AG04449 (cell line): ENCODE measurements at regions not wholly inside any gene's neighbourhood (a gene's known extent, or its start where the extent isn't known, plus 50 kb on each side); places are given as distances from the start of the nearest gene placed in this dataset.

ENCODE experiments used
- CTCF ChIA-PET: fragments of 350-600 bp; formaldehyde crosslinking; extraction: SDS; loops from one replicate; lab custom pipeline; 2021; ENCODE audit warnings: antibody characterized with exemption; lab: Yijun Ruan, JAX
- POLR2A ChIA-PET: fragments of 400-600, 350-600 bp; formaldehyde crosslinking; extraction: SDS; loops from one replicate; lab custom pipeline; 2020; ENCODE audit warnings: antibody characterized with exemption, inconsistent platforms; lab: Yijun Ruan, JAX
- DNase-seq: peaks from one replicate; pipeline ENCODE4 v3.0.0-alpha.2; 2010; ENCODE audit warnings: low read depth, low spot score
- H3K4me3 ChIP-seq: 2 replicates; pipeline ENCODE4 v1.5.1; 2011; ENCODE audit warnings: low read depth, mild to moderate bottlenecking, control low read depth, low read length
- TF ChIP-seq, protein P1 (sequence below): IDR thresholded peaks from one replicate; pipeline ENCODE4 v1.5.1; 2011; ENCODE audit warnings: mild to moderate bottlenecking, moderate library complexity, low read length, control low read depth, inconsistent platforms; ENCODE audit not compliant: insufficient read depth; ENCODE audit errors: missing control alignments

DNA sequence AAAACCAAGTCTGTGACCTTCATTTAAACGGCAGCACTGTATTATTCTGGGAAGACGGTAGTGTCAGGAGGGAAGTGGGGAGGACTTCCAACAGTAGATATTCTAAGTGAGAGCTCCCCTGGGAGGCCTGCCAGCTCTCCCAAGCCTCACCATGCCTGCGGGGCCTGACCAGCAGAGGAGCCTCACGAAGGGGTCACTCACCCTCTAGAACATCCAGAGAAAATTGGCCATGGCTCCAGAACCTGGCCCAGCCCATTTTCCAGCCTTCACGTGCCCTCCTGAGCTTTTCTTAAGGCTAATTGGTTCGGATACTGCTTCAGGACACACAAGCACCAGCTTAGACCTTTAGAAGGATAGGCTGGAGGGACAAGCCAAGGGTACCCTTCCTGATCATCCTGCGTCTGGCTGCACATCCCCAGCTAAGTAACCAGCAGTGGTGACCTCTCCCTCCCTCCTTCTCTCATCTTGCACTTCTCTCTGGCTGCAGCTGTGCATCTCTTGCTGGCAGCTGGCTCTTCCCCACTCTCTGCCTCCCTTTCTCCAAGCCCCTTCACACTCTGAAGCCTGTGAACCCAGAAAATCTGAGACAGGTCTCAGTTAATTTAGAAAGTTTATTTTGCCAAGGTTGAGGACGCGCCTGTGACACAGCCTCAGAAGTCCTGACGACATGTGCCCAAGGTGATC lies 120.1 kb upstream of the PKDCC start:
- H3K4me3 ChIP-seq: no peak overlapping the region
- ChIA-PET CTCF (interaction anchor here (0.7 to 3.5 kb wide), 5 partner anchors 8 to 158 kb away, joined by 3 to 9 read pairs (median 3); no protein-coding TSS in a partner anchor), POLR2A (no interaction called here)
- TF ChIP-seq, protein P1, sequence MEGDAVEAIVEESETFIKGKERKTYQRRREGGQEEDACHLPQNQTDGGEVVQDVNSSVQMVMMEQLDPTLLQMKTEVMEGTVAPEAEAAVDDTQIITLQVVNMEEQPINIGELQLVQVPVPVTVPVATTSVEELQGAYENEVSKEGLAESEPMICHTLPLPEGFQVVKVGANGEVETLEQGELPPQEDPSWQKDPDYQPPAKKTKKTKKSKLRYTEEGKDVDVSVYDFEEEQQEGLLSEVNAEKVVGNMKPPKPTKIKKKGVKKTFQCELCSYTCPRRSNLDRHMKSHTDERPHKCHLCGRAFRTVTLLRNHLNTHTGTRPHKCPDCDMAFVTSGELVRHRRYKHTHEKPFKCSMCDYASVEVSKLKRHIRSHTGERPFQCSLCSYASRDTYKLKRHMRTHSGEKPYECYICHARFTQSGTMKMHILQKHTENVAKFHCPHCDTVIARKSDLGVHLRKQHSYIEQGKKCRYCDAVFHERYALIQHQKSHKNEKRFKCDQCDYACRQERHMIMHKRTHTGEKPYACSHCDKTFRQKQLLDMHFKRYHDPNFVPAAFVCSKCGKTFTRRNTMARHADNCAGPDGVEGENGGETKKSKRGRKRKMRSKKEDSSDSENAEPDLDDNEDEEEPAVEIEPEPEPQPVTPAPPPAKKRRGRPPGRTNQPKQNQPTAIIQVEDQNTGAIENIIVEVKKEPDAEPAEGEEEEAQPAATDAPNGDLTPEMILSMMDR: no peak
- DNase-seq: no peak

DNA sequence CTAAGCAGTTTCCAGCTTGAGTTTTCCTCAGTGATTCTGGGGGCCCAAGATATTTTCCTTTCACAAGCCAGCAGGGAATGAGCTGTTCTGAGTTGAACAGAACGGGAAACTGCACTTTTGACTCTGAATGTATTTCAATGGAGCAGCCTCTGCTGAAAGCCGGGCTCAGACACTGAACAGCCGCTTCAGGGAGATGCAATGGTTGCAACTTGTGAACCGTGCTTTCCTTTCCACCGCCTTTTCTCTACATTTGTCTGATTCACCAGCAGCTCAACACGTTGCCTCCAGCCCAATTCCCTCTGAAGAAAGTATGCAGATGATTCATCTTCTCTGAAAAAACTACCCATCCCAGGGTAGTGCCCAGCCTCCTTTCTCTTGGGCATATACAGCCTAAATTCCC lies 119.3 kb upstream of the PKDCC start:
- TF ChIP-seq, protein P1: no peak
- ChIA-PET CTCF (interaction anchor here (0.8 to 3.5 kb wide), 4 partner anchors 57 to 158 kb away, joined by 3 to 9 read pairs (median 6); no protein-coding TSS in a partner anchor), POLR2A (no interaction called here)
- H3K4me3 ChIP-seq: no peak overlapping the region
- DNase-seq: no peak

DNA sequence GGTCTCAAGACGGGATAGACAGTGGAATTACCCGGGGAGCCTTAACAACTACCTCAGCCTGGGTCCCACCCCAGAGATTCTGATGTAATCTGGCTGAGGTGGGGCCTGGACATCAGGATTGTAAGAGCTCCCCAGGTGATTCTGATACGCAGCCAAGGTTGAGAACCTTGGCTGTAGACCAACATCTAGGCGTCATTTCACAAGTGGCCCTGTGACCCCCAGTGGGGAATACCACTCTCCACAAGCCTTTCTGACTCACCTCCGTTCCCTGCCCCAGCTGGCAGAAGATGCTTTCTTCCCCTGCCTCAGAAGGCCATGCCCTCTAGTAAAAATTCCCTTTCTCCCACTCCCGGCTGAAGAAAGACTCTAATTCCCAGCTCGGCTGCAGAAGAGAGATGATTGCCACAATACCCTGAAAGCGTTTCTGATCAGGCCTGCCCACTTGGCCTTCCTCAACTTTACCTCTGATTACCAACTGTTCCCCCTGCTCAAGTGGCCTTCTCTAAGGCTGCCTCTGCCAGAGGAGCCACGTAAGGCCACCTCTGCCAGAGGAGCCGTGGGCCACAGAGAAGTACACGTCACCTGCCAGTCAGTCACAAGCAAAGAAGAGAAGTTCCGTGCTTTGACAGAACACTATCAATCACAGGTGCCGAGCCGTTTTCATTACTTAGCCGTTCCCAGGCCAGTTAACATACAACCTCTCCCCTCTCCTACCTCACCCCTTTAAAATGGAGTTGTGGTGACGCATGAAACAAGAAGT lies 116.8 kb upstream of the PKDCC start:
- ChIA-PET CTCF (interaction anchor here (1.1 to 3.5 kb wide), 3 partner anchors 12 to 89 kb away, joined by 3 to 9 read pairs (median 3); no protein-coding TSS in a partner anchor), POLR2A (no interaction called here)
- no peak for DNase-seq
- TF ChIP-seq, protein P1: no peak
- no peak overlapping the region for H3K4me3 ChIP-seq

DNA sequence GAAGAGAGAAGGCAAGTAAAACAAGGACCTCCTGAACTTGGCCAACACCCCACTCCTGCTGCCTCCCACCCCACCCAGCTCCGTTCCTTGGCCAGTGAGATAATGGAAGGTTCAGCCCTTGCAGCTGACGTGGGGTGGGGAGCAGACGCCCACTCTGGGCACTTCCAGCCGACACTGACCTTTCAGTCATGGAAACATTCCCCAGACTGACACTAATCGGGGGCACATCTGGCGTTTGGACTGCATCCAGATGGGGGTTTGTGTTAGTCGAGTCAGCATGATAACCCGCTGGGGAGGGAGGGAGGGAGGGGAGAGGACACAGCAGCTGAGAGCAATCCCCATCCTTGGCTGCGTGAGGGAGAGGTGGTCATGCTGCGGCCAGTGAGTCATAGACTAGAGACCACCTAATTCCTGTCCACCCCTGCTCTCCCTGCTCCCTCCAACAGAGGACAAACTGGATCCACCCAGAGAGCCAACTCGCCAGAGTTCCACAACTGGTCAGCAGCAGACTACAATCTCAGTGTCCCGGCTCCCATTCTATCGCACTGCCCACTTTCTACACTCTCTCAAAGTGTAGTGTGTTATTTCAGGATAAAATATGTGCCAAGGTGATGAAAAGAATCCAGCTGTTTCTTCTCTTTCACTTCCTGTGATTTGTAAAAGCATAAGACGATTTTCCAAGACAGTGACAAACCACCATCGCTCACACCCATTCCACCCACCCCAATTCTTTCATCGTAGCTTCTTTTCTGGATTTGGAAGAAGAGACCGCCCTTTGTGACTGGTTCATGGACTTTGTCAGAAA lies 115.4 kb upstream of the PKDCC start:
- ChIA-PET CTCF (interaction anchor here (1.0 to 3.1 kb wide), 5 partner anchors 10 to 107 kb away, joined by 3 to 14 read pairs (median 3); no protein-coding TSS in a partner anchor), POLR2A (no interaction called here)
- H3K4me3 ChIP-seq: no peak overlapping the region; the same call in 1 of the 2 replicates
- TF ChIP-seq, protein P1: no peak
- no peak for DNase-seq

DNA sequence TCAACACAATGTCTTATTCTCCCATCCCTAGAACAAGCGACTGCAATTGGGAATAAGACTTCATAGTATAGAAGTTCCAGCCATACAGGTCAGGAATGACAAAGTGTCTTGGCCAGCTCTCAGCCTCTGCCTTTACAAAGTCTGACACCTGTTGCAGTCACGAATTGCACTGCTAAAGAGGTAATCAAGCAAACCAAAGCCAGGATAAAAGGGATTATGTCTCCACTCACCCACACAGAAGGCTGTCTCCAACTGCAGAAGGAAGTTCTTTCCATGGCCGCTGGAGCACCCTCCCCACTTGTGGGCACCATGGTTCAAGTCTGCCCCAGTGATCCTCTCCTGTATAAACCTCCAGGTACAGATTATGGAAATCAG lies 114.8 kb upstream of the PKDCC start:
- TF ChIP-seq, protein P1: no peak
- ChIA-PET CTCF (interaction anchor here (1.4 to 3.1 kb wide), 2 partner anchors 64 to 107 kb away, joined by 5 to 14 read pairs; no protein-coding TSS in a partner anchor), POLR2A (no interaction called here)
- H3K4me3 ChIP-seq: no peak overlapping the region
- DNase-seq: no peak
